HEK293 (cell line): ENCODE measurements at regions not wholly inside any gene's neighbourhood (a gene's known extent, or its start where the extent isn't known, plus 50 kb on each side); places are given as distances from the start of the nearest gene placed in this dataset.

Experiments used
- CTCF ChIA-PET: fragments of 350-600 bp; formaldehyde crosslinking; extraction: SDS; loops from one replicate; lab custom pipeline; 2021; ENCODE audit warnings: antibody characterized with exemption; lab: Yijun Ruan, JAX
- POLR2A ChIA-PET: fragments of 300-600 bp; formaldehyde crosslinking; extraction: SDS; loops from one replicate; lab custom pipeline; 2020; ENCODE audit warnings: antibody characterized with exemption, inconsistent platforms; lab: Yijun Ruan, JAX
- H3K27ac ChIP-seq: fragments of 200-500 bp; sonication (Bioruptor generic); 2 replicates; pipeline ENCODE4 v1.5.1; 2014; ENCODE audit warnings: low read depth, low read length, control low read depth, inconsistent platforms; ENCODE audit errors: extremely low read depth
- H3K36me3 ChIP-seq, 2 experiments: fragments of 200-500 bp in 1 of 2; sonication (Bioruptor generic) in 1 of 2; 1 replicate in 1 of 2; 2 replicates in 1 of 2; pipeline ENCODE4 v1.5.1; 2014 to 2017; ENCODE audit warnings: inconsistent platforms in 2 of 2, low read length in 2 of 2; ENCODE audit not compliant: control insufficient read depth in 2 of 2, insufficient read depth in 1 of 2
- H3K4me1 ChIP-seq: fragments of 200-500 bp; sonication (Bioruptor generic); 2 replicates; pipeline ENCODE4 v1.5.1; 2014; ENCODE audit warnings: mild to moderate bottlenecking, low read length, inconsistent platforms; ENCODE audit not compliant: control insufficient read depth, insufficient read depth
- H3K4me3 ChIP-seq: 2 replicates; pipeline ENCODE4 v1.5.1; 2011; ENCODE audit warnings: low read depth, mild to moderate bottlenecking, control low read depth, low read length, moderate library complexity
- H3K9me3 ChIP-seq: fragments of 200-500 bp; sonication (Bioruptor generic); 2 replicates; pipeline ENCODE4 v1.5.1; 2014; ENCODE audit warnings: low read depth, low read length, inconsistent platforms; ENCODE audit not compliant: control insufficient read depth, insufficient read depth
- BCL11A ChIP-seq: fragments of 450-650 bp; formaldehyde crosslinking; IDR thresholded peaks from 2 replicates; pipeline ENCODE4 v1.5.1; 2016; ENCODE audit warnings: low read depth, missing biosample characterization, missing genetic modification characterization
- FEZF1 ChIP-seq: fragments of 450-650 bp; formaldehyde crosslinking; IDR thresholded peaks from 2 replicates; pipeline ENCODE4 v1.5.1; 2016; ENCODE audit warnings: missing biosample characterization, missing genetic modification characterization
- GLI2 ChIP-seq: fragments of 450-650 bp; formaldehyde crosslinking; IDR thresholded peaks from 2 replicates; pipeline ENCODE4; 2017; ENCODE audit warnings: missing biosample characterization, missing genetic modification characterization, low read depth, borderline replicate concordance
- KLF8 ChIP-seq: fragments of 450-650 bp; formaldehyde crosslinking; IDR thresholded peaks from 2 replicates; pipeline ENCODE4 v1.5.1; 2016; ENCODE audit warnings: missing biosample characterization, missing genetic modification characterization
- PRDM1 ChIP-seq: fragments of 450-650 bp; formaldehyde crosslinking; IDR thresholded peaks from 2 replicates; pipeline ENCODE4; 2016; ENCODE audit warnings: missing biosample characterization, missing genetic modification characterization
- RBAK ChIP-seq: fragments of 450-650 bp; formaldehyde crosslinking; IDR thresholded peaks from 2 replicates; pipeline ENCODE4 v1.5.1; 2016; ENCODE audit warnings: missing biosample characterization, missing genetic modification characterization
- SP7 ChIP-seq: fragments of 450-650 bp; formaldehyde crosslinking; IDR thresholded peaks from 2 replicates; pipeline ENCODE4 v1.5.1; 2016; ENCODE audit warnings: missing biosample characterization, missing genetic modification characterization
- WT1 ChIP-seq: fragments of 450-650 bp; formaldehyde crosslinking; IDR thresholded peaks from 2 replicates; pipeline ENCODE4 v1.5.1; 2016; ENCODE audit warnings: missing biosample characterization, missing genetic modification characterization
- ZNF112 ChIP-seq: fragments of 450-650 bp; formaldehyde crosslinking; IDR thresholded peaks from 2 replicates; pipeline ENCODE4 v1.5.0; 2017; ENCODE audit warnings: missing biosample characterization, missing genetic modification characterization
- ZNF138 ChIP-seq: fragments of 450-650 bp; formaldehyde crosslinking; IDR thresholded peaks from 2 replicates; pipeline ENCODE4 v1.5.1; 2016; ENCODE audit warnings: missing biosample characterization, missing genetic modification characterization, borderline replicate concordance
- ZNF157 ChIP-seq: fragments of 450-650 bp; formaldehyde crosslinking; IDR thresholded peaks from 2 replicates; pipeline ENCODE4 v1.5.1; 2016; ENCODE audit warnings: missing biosample characterization, missing genetic modification characterization
- ZNF18 ChIP-seq: fragments of 450-650 bp; formaldehyde crosslinking; IDR thresholded peaks from 2 replicates; pipeline ENCODE4 v1.5.1; 2016; ENCODE audit warnings: missing biosample characterization, missing genetic modification characterization
- ZNF223 ChIP-seq: fragments of 450-650 bp; formaldehyde crosslinking; IDR thresholded peaks from 2 replicates; pipeline ENCODE4 v1.5.1; 2016; ENCODE audit warnings: missing biosample characterization, missing genetic modification characterization
- ZNF26 ChIP-seq: fragments of 450-650 bp; formaldehyde crosslinking; IDR thresholded peaks from 2 replicates; pipeline ENCODE4 v1.5.1; 2016; ENCODE audit warnings: missing biosample characterization, missing genetic modification characterization
- ZNF280C ChIP-seq: fragments of 450-650 bp; formaldehyde crosslinking; IDR thresholded peaks from 2 replicates; pipeline ENCODE4 v1.5.1; 2016; ENCODE audit warnings: missing biosample characterization, missing genetic modification characterization
- ZNF354C ChIP-seq: fragments of 450-650 bp; formaldehyde crosslinking; IDR thresholded peaks from 2 replicates; pipeline ENCODE4 v1.5.1; 2016; ENCODE audit warnings: missing biosample characterization, missing genetic modification characterization, low read depth, borderline replicate concordance
- ZNF510 ChIP-seq: fragments of 450-650 bp; formaldehyde crosslinking; IDR thresholded peaks from 2 replicates; pipeline ENCODE4 v1.5.1; 2018; ENCODE audit warnings: mild to moderate bottlenecking, missing genetic modification characterization, missing biosample characterization; ENCODE audit not compliant: insufficient replicate concordance
- ZNF571 ChIP-seq: fragments of 450-650 bp; formaldehyde crosslinking; IDR thresholded peaks from 2 replicates; pipeline ENCODE4 v1.5.0; 2017; ENCODE audit warnings: missing biosample characterization, missing genetic modification characterization
- ZNF623 ChIP-seq: fragments of 450-650 bp; formaldehyde crosslinking; IDR thresholded peaks from 2 replicates; pipeline ENCODE4 v1.5.1; 2016; ENCODE audit warnings: missing biosample characterization, missing genetic modification characterization
- ZNF624 ChIP-seq: fragments of 450-650 bp; formaldehyde crosslinking; IDR thresholded peaks from 2 replicates; pipeline ENCODE4 v1.5.1; 2017; ENCODE audit warnings: missing biosample characterization, missing genetic modification characterization
- ZNF670 ChIP-seq: fragments of 450-650 bp; formaldehyde crosslinking; IDR thresholded peaks from 2 replicates; pipeline ENCODE4 v1.5.1; 2016; ENCODE audit warnings: missing biosample characterization, missing genetic modification characterization, low read depth
- ZNF692 ChIP-seq: fragments of 450-650 bp; formaldehyde crosslinking; IDR thresholded peaks from 2 replicates; pipeline ENCODE4 v1.5.1; 2016; ENCODE audit warnings: missing biosample characterization, missing genetic modification characterization
- ZNF707 ChIP-seq: fragments of 450-650 bp; formaldehyde crosslinking; IDR thresholded peaks from 2 replicates; pipeline ENCODE4 v1.5.1; 2016; ENCODE audit warnings: missing biosample characterization, missing genetic modification characterization
- ZNF785 ChIP-seq: fragments of 450-650 bp; formaldehyde crosslinking; IDR thresholded peaks from 2 replicates; pipeline ENCODE4 v1.5.1; 2016; ENCODE audit warnings: missing biosample characterization, missing genetic modification characterization
- ZNF792 ChIP-seq: fragments of 450-650 bp; formaldehyde crosslinking; IDR thresholded peaks from 2 replicates; pipeline ENCODE4 v1.5.1; 2016; ENCODE audit warnings: missing biosample characterization, missing genetic modification characterization
- ZNF830 ChIP-seq: fragments of 450-650 bp; IDR thresholded peaks from 2 replicates; pipeline ENCODE4 v1.5.0; 2018; ENCODE audit warnings: missing biosample characterization, missing genetic modification characterization, low read depth, mild to moderate bottlenecking, moderate library complexity

GRCh38 chr12:58794859-58795258 lies 125.4 kb downstream of the LRIG3 start:
- H3K36me3 ChIP-seq: no peaks in the 10 kb centered on the region
- H3K9me3 ChIP-seq: no peaks in the 10 kb centered on the region
- H3K4me3 ChIP-seq: no peak overlapping the region
- no peak overlapping the region for H3K27ac ChIP-seq
- CTCF ChIA-PET: no interaction called here
- H3K4me1 ChIP-seq: no peaks in the 10 kb centered on the region
- POLR2A ChIA-PET: no interaction called here
- TF ChIP-seq ZNF692 (tag by site-specific recombination): no peak
- no peak for TF ChIP-seq RBAK (tag by site-specific recombination)
- no peak for TF ChIP-seq ZNF830 (tag by site-specific recombination)
- no peak for TF ChIP-seq ZNF792
- TF ChIP-seq ZNF18 (tag by site-specific recombination): no peak
- no peak for TF ChIP-seq PRDM1 (tag by site-specific recombination)
- no peak for TF ChIP-seq ZNF623
- TF ChIP-seq ZNF624: no peak

- ChIA-PET POLR2A (no interaction called here), CTCF (no interaction called here)
- Histone ChIP-seq H3K9me3 (no peaks in the 10 kb centered on the region), H3K27ac (no peak overlapping the region), H3K36me3 (no peaks in the 10 kb centered on the region), H3K4me1 (no peaks in the 10 kb centered on the region), H3K4me3 (no peak overlapping the region)
- no peak for TF ChIP-seq KLF8 (tag by site-specific recombination)
- no peak for TF ChIP-seq ZNF785 (tag by site-specific recombination)
- no peak for TF ChIP-seq ZNF112 (tag by site-specific recombination)
- no peak for TF ChIP-seq ZNF354C (tag by site-specific recombination)
- no peak for TF ChIP-seq GLI2 (tag by site-specific recombination)
- TF ChIP-seq ZNF510: no peak
- no peak for TF ChIP-seq ZNF670 (tag by site-specific recombination)
- TF ChIP-seq ZNF138: no peak
- no peak for TF ChIP-seq ZNF26 (tag by site-specific recombination)
- TF ChIP-seq ZNF157 (tag by site-specific recombination): no peak
- no peak for TF ChIP-seq ZNF707
Observed at GRCh38 chr12:58795825-58796224, 124.5 kb downstream of the LRIG3 start.

GRCh38 chr12:58801986-58802385 lies 118.3 kb downstream of the LRIG3 start:
- Histone ChIP-seq H3K9me3 (no peaks in the 10 kb centered on the region), H3K4me3 (no peak overlapping the region), H3K27ac (no peak overlapping the region), H3K4me1 (no peaks in the 10 kb centered on the region), H3K36me3 (no peaks in the 10 kb centered on the region)
- ChIA-PET POLR2A (no interaction called here), CTCF (interaction anchor here (0.5 kb wide), 1 partner anchor 231 kb away, joined by 3 read pairs; no protein-coding TSS in a partner anchor)
- no peak for TF ChIP-seq ZNF280C (tag by site-specific recombination)
- TF ChIP-seq SP7 (tag by site-specific recombination): no peak
- TF ChIP-seq ZNF571: no peak
- no peak for TF ChIP-seq ZNF223 (tag by site-specific recombination)
- no peak for TF ChIP-seq WT1 (tag by site-specific recombination)
- no peak for TF ChIP-seq FEZF1 (tag by site-specific recombination)
- no peak for TF ChIP-seq BCL11A
